H1 (cell line): ENCODE measurements at regions not wholly inside any gene's neighbourhood (a gene's known extent, or its start where the extent isn't known, plus 50 kb on each side); places are given as distances from the start of the nearest gene placed in this dataset.

Experiments used
- CTCF ChIA-PET: fragments of 300-600 bp; sonication (Branson Sonifier 250); formaldehyde crosslinking; loops from one replicate; lab custom pipeline; 2021; ENCODE audit not compliant: partially characterized antibody; lab: Charles Lee
- POLR2A ChIA-PET: fragments of 300-600 bp; sonication (Branson Sonifier 250); formaldehyde crosslinking; loops from one replicate; lab custom pipeline; 2021; ENCODE audit warnings: inconsistent platforms; ENCODE audit not compliant: partially characterized antibody; lab: Charles Lee
- DNase-seq, 2 experiments: peaks; one replicate each; pipeline versions ENCODE4 v3.0.0 to v3.0.0-alpha.2; 2010 to 2022; ENCODE audit warnings: low spot score in 2 of 2, low read depth in 1 of 2, mixed read lengths in 1 of 2
- FAIRE-seq: peaks from 2 replicates; lab custom pipeline; 2011; peaks lifted over from hg19 to GRCh38; lab: Jason Lieb, UNC
- H2AFZ ChIP-seq: 2 replicates; pipeline ENCODE4 v1.8.1; 2012; ENCODE audit warnings: low read length, inconsistent platforms
- H2AK5ac ChIP-seq: 2 replicates; pipeline ENCODE4 v1.6.1; 2013; ENCODE audit warnings: low read depth, low read length
- H2BK120ac ChIP-seq: replicated peaks from 2 replicates; pipeline ENCODE3; 2013; ENCODE audit warnings: low read depth, low read length, inconsistent platforms
- H2BK12ac ChIP-seq: 2 replicates; pipeline ENCODE4 v1.6.1; 2013; ENCODE audit warnings: low read depth, low read length
- H2BK15ac ChIP-seq: 2 replicates; pipeline ENCODE4 v1.6.1; 2013; ENCODE audit warnings: low read length
- H2BK20ac ChIP-seq: 2 replicates; pipeline ENCODE4 v1.6.1; 2013; ENCODE audit warnings: low read length
- H2BK5ac ChIP-seq: 2 replicates; pipeline ENCODE4 v1.6.1; 2013; ENCODE audit warnings: low read depth, low read length
- H3K14ac ChIP-seq: 2 replicates; pipeline ENCODE4 v1.6.1; 2013; ENCODE audit warnings: inconsistent platforms; ENCODE audit not compliant: insufficient read length
- H3K18ac ChIP-seq: 2 replicates; pipeline ENCODE4 v1.6.1; 2013; ENCODE audit warnings: low read length; ENCODE audit errors: extremely low read depth
- H3K23ac ChIP-seq: 2 replicates; pipeline ENCODE4 v1.6.1; 2013; ENCODE audit warnings: inconsistent platforms; ENCODE audit not compliant: insufficient read length
- H3K23me2 ChIP-seq: 2 replicates; pipeline ENCODE4 v1.6.1; 2013; ENCODE audit warnings: low read depth, low read length
- H3K27ac ChIP-seq: 2 replicates; pipeline ENCODE4 v1.6.1; 2011; ENCODE audit warnings: low read depth, low read length, inconsistent platforms
- H3K27me3 ChIP-seq, 4 experiments: replicated peaks in 1 of 4; 1 replicate in 1 of 4; 2 replicates in 3 of 4; pipeline versions ENCODE4 v1.6.1 to v1.8.1; 2011 to 2013; ENCODE audit warnings: low read length in 3 of 4, mild to moderate bottlenecking in 3 of 4, inconsistent platforms in 2 of 4, mixed read lengths in 2 of 4, moderate library complexity in 1 of 4; ENCODE audit not compliant: control insufficient read depth in 3 of 4, insufficient read depth in 3 of 4; ENCODE audit errors: extremely low read depth in 1 of 4
- H3K36me3 ChIP-seq, 4 experiments: 2 replicates each; pipeline versions ENCODE4 v1.6.1 to v1.8.1; 2011 to 2013; ENCODE audit warnings: mild to moderate bottlenecking in 4 of 4, low read length in 3 of 4, moderate library complexity in 2 of 4, control low read depth in 1 of 4, inconsistent platforms in 1 of 4; ENCODE audit not compliant: insufficient read depth in 4 of 4, control insufficient read depth in 2 of 4
- H3K4ac ChIP-seq: replicated peaks from 2 replicates; pipeline ENCODE3; 2013; ENCODE audit warnings: low read length, low read depth, mixed read lengths, inconsistent platforms; ENCODE audit not compliant: insufficient read length
- H3K4me1 ChIP-seq, 4 experiments: replicated peaks in 1 of 4; 1 replicate in 1 of 4; 2 replicates in 3 of 4; pipeline versions ENCODE4 v1.6.1 to v1.8.1; 2011 to 2013; ENCODE audit warnings: low read length in 3 of 4, inconsistent platforms in 2 of 4, mixed read lengths in 1 of 4; ENCODE audit not compliant: insufficient read depth in 4 of 4, control insufficient read depth in 3 of 4
- H3K4me2 ChIP-seq, 2 experiments: 2 replicates each; pipeline versions ENCODE4 v1.6.1 to v1.8.1; 2011 to 2013; ENCODE audit warnings: low read depth in 2 of 2, low read length in 2 of 2, control low read depth in 1 of 2, inconsistent platforms in 1 of 2, mild to moderate bottlenecking in 1 of 2; ENCODE audit not compliant: insufficient read depth in 1 of 2
- H3K4me3 ChIP-seq, 4 experiments: fragments of 200-600, 300-600 bp in 1 of 4; sonication (generic), shearing (Covaris generic), sonication (Bioruptor Twin) in 1 of 4; 2 replicates each; pipeline versions ENCODE4 v1.5.1 to v1.8.1; 2011 to 2016; ENCODE audit warnings: low read length in 4 of 4, low read depth in 3 of 4, control low read depth in 2 of 4, inconsistent platforms in 2 of 4, mild to moderate bottlenecking in 2 of 4, mixed read lengths in 1 of 4, moderate library complexity in 1 of 4; ENCODE audit not compliant: insufficient read depth in 2 of 4; ENCODE audit errors: extremely low read depth in 1 of 4
- H3K56ac ChIP-seq: replicated peaks from 2 replicates; pipeline ENCODE3; 2013; ENCODE audit warnings: low read depth, mild to moderate bottlenecking, mixed read lengths, low read length, inconsistent platforms; ENCODE audit not compliant: insufficient read length
- H3K79me1 ChIP-seq: 2 replicates; pipeline ENCODE4 v1.6.1; 2013; ENCODE audit warnings: low read depth, low read length, control low read depth
- H3K79me2 ChIP-seq, 2 experiments: 2 replicates each; pipeline versions ENCODE4 v1.6.1 to v1.8.1; 2012 to 2013; ENCODE audit warnings: low read length in 2 of 2, mild to moderate bottlenecking in 2 of 2, inconsistent platforms in 1 of 2; ENCODE audit not compliant: insufficient read depth in 2 of 2, control insufficient read depth in 1 of 2
- H3K9ac ChIP-seq, 4 experiments: replicated peaks in 1 of 4; 1 replicate in 1 of 4; 2 replicates in 3 of 4; pipeline versions ENCODE4 v1.6.1 to v1.8.1; 2011 to 2013; ENCODE audit warnings: low read depth in 3 of 4, low read length in 3 of 4, control low read depth in 2 of 4, mild to moderate bottlenecking in 2 of 4, moderate library complexity in 2 of 4, inconsistent platforms in 1 of 4; ENCODE audit errors: extremely low read depth in 1 of 4
- H3K9me3 ChIP-seq, 2 experiments: 2 replicates each; pipeline versions ENCODE4 v1.6.1 to v1.8.1; 2012 to 2013; ENCODE audit warnings: mild to moderate bottlenecking in 2 of 2, moderate library complexity in 2 of 2, control low read depth in 1 of 2, inconsistent platforms in 1 of 2, low read depth in 1 of 2, low read length in 1 of 2, mixed read lengths in 1 of 2; ENCODE audit not compliant: insufficient read depth in 2 of 2
- H4K20me1 ChIP-seq, 2 experiments: replicated peaks in 1 of 2; 2 replicates each; pipeline versions ENCODE3 to v1.8.1; 2011 to 2013; ENCODE audit warnings: inconsistent platforms in 2 of 2, low read length in 2 of 2, mild to moderate bottlenecking in 1 of 2; ENCODE audit not compliant: insufficient read depth in 2 of 2, control insufficient read depth in 1 of 2
- H4K5ac ChIP-seq: 2 replicates; pipeline ENCODE4 v1.6.1; 2013; ENCODE audit warnings: low read length, low read depth, mixed read lengths, inconsistent platforms; ENCODE audit not compliant: insufficient read length
- H4K8ac ChIP-seq: 2 replicates; pipeline ENCODE4 v1.8.0; 2013; ENCODE audit warnings: mild to moderate bottlenecking, moderate library complexity, low read length, inconsistent platforms; ENCODE audit not compliant: insufficient read depth; ENCODE audit errors: extremely low read depth
- H4K91ac ChIP-seq: replicated peaks from 2 replicates; pipeline ENCODE3; 2013; ENCODE audit warnings: low read length, mixed read lengths, inconsistent platforms; ENCODE audit not compliant: insufficient read length
- CHD1 ChIP-seq: IDR thresholded peaks from 2 replicates; pipeline ENCODE4 v1.6.1; 2012; ENCODE audit warnings: low read depth, low read length, improper control_type of control experiment
- RFX5 ChIP-seq: IDR thresholded peaks from 2 replicates; pipeline ENCODE4 v1.6.1; 2011; ENCODE audit warnings: low read depth, low read length, improper control_type of control experiment, borderline replicate concordance
- RXRA ChIP-seq: IDR thresholded peaks from 2 replicates; pipeline ENCODE4 v1.6.1; 2011; ENCODE audit warnings: low read depth, mild to moderate bottlenecking, low read length, moderate library complexity; ENCODE audit not compliant: insufficient read depth
- TEAD4 ChIP-seq: IDR thresholded peaks from 2 replicates; pipeline ENCODE4 v1.6.1; 2012; ENCODE audit warnings: low read depth, low read length, inconsistent platforms, mixed read lengths
- WGBS, 2 experiments: shearing (Covaris generic) in 1 of 2; methylation state at CpG; one replicate each; pipeline versions ENCODE4 v1.1.6 to v1.1.7; 2013 to 2015; ENCODE audit warnings: low lambda C conversion rate in 2 of 2, mixed read lengths in 2 of 2, inconsistent platforms in 1 of 2, low coverage in 1 of 2, missing lambda C conversion rate in 1 of 2; ENCODE audit not compliant: insufficient replicate concordance in 2 of 2, insufficient coverage in 1 of 2, insufficient read length in 1 of 2; ENCODE audit errors: extremely low coverage in 1 of 2, missing lambda C conversion rate in 1 of 2; 5-methylcytosine and 5-hydroxymethylcytosine counted together

DNA sequence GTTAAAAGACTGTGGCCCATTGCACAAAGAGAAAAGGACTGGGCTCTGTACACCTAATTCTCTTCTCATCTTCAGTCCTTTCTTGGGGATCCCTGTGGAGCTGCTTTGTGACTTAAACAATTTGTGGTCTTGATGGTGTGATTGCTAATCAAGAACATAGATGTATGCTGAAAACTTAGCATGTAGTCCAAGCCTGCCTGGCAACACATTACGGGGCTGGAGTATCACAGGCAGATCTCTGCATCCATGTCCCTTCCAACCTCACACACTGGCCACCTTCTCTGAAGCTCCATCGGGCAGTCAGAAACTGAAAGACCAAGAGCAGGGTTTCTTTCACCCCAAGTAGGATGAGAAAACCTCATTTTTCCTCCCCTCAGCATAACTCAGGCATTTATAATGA lies 69.6 kb upstream of the ARGLU1 start:
- no peaks in the 10 kb centered on the region for H3K79me1 ChIP-seq

More for the DNA sequence above, 69.6 kb upstream of the ARGLU1 start:
- Histone ChIP-seq H3K18ac (no peak overlapping the region), H3K4me2 (no peak overlapping the region), H2BK20ac (no peak overlapping the region), H3K36me3 (no peaks in the 10 kb centered on the region), H4K5ac (no peak overlapping the region), H3K23me2 (no peaks in the 10 kb centered on the region), H4K91ac (no peak overlapping the region), H3K23ac (no peak overlapping the region), H3K27me3 (no peaks in the 10 kb centered on the region), H2BK15ac (no peak overlapping the region), H4K20me1 (no peaks in the 10 kb centered on the region), H4K8ac (no peak overlapping the region), H3K9me3 (no peaks in the 10 kb centered on the region), H2BK5ac (no peak overlapping the region), H3K56ac (no peak overlapping the region), H3K79me2 (no peaks in the 10 kb centered on the region), H3K14ac (no peak overlapping the region), H2AK5ac (no peak overlapping the region), H3K27ac (no peak overlapping the region), H2BK120ac (no peak overlapping the region), H3K4ac (no peak overlapping the region)
- ChIA-PET POLR2A (no interaction called here), CTCF (interaction anchor here (0.8 to 2.6 kb wide), 3 partner anchors 8 to 18 kb away, joined by 3 to 9 read pairs (median 8); no protein-coding TSS in a partner anchor)
- WGBS, 2 experiments = 100% methylated on average over 2 of the region's 2 CpGs; no CpG with 5 or more reads in 1 of the 2 experiments
- no peak for DNase-seq
- peak; percentile 67; the same call in 1 of the 2 replicates for TF ChIP-seq RFX5
- no peak for TF ChIP-seq TEAD4
- TF ChIP-seq CHD1 = no peak
- no peak for TF ChIP-seq RXRA
- TF ChIP-seq, all 59 proteins: peak for 1
- H2AFZ ChIP-seq = no peak overlapping the region
- no peak overlapping the region for H3K9ac ChIP-seq
- no peaks in the 10 kb centered on the region for H3K4me1 ChIP-seq
- no peak for FAIRE-seq
- H3K4me3 ChIP-seq = no peak overlapping the region
- H2BK12ac ChIP-seq = no peak overlapping the region
